T-helper 1 cell treated with Interleukin-12 subunit alpha and Interleukin-12 subunit beta and Interleukin-4 antibody, amounts not matched to agents 30 ng/mL and 1 ng/mL, for 36 hours (primary cell): ENCODE measurements at regions not wholly inside any gene's neighbourhood (a gene's known extent, or its start where the extent isn't known, plus 50 kb on each side); places are given as distances from the start of the nearest gene placed in this dataset.

Experiments
- intact Hi-C: fragments of 100-400 bp; cut with micrococcal nuclease; formaldehyde crosslinking; loops from one replicate; pipeline ENCODE4 v1.15.1; 2024

GRCh38 chr10:44809647-44810046, 101.5 kb upstream of the TMEM72 start:
- intact Hi-C loops: no loop called here

DNA sequence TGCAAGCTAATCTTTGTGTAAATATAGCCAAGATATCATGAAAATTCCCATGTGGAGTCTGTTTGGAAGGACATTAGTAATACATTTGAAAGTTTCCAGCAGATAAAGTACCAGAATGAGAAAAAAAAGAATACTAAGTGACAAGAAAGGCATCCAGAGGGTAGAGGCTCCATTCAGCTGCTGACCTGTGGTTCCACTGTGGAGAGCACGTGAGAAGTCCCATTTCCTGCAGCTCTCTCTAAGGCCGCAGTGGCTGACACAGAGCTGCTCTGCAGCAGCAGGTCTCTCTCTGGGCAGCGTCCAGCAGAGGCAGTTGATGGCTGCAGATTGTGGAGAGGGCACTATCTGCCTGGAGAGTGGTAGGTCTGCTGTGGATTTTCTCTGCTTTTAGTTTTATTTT, 100.1 kb upstream of the TMEM72 start:
- intact Hi-C loops: no loop called here

DNA sequence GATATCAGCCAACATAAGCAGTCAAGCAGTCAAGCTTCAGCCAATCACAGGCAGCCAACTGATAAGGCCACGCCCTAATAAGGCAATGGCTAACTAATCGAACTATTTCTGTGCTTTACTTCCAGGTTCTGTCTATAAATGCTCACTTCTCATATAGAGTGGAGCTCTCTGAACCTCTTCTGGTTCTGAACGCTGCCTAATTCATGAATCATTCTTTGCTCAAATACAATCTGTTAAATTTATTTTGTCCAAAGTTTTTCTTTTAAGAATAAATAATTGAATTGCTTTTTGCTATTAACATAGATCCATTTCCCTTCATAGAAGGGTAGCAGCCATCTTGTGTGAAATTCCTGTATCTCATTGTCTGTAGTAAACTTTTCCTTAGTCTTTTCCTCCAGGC, 97.9 kb upstream of the TMEM72 start:
- intact Hi-C loops: no loop called here

- intact Hi-C loops: no loop called here
Measured at GRCh38 chr10:44814929-44815328, 96.2 kb upstream of the TMEM72 start.

- intact Hi-C loops: no loop called here
Measured at GRCh38 chr10:44818041-44818649, 93.0 kb upstream of the TMEM72 start.

DNA sequence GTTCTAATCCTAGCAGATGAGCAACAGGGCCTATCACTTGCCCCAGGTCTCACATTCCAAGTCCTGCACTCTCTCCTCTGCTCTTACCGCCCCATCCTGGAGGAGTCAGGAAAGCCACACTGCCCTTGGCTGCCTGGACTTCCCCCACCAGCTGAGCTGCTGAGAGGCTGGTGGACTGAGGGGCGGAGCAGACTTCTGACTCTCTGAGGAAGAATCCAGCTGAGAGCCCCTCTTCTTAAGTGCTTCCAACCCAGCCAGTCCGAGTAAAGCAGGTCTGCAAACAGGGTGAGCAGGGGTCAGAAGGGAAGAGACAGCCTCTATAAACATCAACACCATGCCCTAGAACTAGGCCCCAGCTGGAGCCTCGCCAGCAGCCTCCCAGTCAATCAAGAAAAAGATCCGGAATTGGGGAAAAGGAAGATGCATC, 92.4 kb upstream of the TMEM72 start:
- intact Hi-C loops: no loop called here

DNA sequence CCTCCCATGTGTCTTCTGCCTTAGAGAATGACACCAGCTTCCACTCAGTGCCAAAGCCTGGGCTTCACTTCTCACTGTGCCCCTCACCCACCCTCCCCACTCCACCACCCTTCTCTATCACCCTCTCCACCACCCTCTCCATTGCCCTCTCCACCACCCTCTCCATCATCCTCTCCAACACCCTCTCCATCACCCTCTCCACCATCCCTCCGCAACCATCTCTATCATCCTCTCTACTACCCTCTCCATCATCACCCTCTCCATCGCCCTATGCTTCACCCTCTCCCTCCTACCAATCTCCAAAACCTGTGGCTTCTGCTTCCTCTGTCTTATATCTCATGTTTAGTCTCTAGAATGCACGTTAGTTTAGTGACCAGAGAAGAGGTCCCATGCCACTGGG, 91.0 kb upstream of the TMEM72 start:
- intact Hi-C loops: no loop called here

DNA sequence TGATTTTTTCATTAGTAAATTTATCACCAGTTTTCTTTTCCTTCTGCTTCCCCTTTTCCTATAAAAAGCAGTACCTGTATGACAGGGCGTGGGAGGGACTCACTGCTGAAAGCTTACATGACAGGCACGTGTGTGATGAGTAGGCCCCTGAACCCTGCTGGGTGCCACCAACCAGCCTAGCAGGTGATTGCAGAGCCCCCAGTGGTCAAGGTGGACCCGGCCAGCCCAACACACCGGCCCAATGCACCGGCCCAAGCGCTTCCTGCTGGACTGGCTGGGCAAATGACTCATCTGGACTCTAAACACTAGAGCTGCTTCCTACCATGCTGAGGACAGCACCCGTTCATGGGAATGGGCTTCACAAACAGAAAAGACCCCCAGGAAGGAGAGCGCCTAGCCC, 89.8 kb upstream of the TMEM72 start:
- intact Hi-C loops: no loop called here

DNA sequence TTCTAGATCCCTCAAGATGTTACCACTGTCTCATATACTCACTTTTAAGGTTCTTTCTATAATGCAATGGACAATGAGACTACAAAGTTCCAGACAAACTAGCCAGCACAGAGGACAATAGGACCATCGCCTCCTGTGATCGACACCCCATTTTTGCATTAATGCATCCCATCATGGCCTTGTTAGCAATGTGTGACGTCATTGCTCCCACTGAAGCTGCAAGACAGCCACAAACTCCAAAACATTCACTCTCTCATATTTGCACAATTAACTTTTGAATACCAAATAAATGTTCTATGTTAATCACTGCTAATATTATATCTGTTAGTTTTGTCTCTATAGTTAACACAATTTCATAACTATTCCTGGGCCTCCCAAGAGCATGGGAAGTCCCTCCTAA, 88.8 kb upstream of the TMEM72 start:
- intact Hi-C loops: no loop called here

GRCh38 chr10:44822966-44823365, 88.2 kb upstream of the TMEM72 start:
- intact Hi-C loops: no loop called here

DNA sequence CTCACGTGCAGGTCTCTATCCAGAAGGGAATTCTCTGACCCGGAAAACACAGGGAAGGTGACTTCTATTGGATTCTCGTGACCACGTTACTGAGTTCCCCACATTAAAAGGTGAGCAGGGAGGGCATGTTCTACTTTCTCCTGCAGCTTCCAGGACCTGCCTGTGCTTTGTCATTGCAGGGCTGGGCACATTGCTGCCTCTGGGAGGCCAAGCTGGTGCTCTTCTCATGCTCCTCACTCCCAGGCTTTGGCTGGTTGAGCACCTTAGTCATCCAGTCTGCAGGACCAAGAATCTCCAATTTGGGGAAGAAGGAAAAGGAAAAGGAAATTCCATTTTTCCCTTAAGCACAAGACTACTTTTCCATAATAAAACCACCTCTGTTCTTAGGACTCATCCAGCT, 86.5 kb upstream of the TMEM72 start:
- intact Hi-C loops: no loop called here

DNA sequence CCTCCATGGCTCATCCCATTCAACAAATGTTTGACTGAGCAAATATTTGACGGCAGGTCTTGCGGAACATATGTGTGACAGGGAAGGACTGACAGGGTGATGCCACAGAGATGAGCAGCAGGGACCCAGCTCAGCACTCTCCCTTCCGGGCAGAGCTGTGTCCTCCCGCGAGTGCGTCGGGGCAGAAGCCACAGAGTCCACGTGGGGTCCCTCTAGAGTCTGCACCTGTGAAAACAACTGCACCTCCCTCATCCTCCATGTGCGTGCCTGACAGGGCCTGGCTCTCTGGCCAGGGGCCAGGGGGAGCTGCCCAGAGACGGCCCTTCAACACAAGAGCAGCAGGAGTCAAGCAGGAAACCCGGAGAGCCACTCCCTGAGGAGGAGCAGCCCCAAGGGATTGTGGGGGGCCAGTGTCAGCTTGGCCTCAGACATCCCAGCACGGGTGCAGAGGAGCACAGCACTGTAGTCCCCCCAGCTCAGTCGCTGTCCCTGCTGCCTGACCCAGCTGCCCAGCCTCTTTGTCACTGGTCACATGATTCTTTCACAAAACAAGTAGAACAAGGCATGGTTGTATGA, 83.6 kb upstream of the TMEM72 start:
- intact Hi-C loops: no loop called here

GRCh38 chr10:44828508-44829142, 82.5 kb upstream of the TMEM72 start:
- intact Hi-C loops: no loop called here

GRCh38 chr10:44829426-44829825, 81.7 kb upstream of the TMEM72 start:
- intact Hi-C loops: no loop called here

- intact Hi-C loops: no loop called here
Measured at GRCh38 chr10:44830022-44830421, 81.1 kb upstream of the TMEM72 start.

DNA sequence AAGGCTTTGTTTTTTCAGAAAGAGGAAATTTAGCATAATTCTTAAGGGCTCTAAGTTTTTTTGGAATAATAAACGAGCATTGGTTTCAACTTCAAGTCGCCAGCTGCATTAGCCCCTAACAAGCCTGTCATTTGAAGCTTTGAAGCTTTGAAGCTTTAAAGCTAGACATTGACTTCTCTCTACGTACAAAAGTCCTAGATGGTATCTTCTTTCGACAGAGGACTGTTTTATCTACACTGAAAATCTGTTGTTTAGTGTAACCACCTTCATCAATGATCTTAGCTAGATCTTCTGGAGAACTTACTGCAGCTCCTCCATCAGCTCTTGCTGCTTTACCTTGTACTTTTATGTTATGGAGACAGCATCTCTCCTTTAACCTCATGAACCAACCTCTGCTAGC, 79.6 kb upstream of the TMEM72 start:
- intact Hi-C loops: no loop called here

- intact Hi-C loops: no loop called here
Measured at GRCh38 chr10:44832595-44833390, 78.3 kb upstream of the TMEM72 start.

- intact Hi-C loops: no loop called here
Measured at GRCh38 chr10:44834131-44834530, 77.0 kb upstream of the TMEM72 start.

DNA sequence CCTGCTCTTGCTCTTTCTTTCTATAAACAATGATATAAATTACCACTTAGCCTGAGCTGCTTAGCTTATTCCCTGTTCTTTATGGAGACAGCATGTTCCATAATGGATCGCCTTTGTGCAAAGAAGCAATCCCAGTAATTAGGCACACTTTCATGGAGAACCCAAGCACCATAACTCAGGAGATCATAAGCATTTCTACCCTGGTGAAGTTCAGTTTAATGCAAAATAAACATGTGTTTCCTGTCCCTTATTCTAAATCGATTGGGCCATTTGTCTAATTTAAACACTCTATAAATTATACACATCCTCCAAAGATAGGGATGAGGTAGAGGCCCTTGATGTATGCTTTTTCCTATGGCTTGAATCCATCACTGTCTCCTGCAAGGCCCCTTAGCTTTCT, 75.8 kb upstream of the TMEM72 start:
- intact Hi-C loops: no loop called here

GRCh38 chr10:44843484-44843883, 67.7 kb upstream of the TMEM72 start:
- intact Hi-C loops: no loop called here

- intact Hi-C loops: no loop called here
Measured at GRCh38 chr10:44845361-44846175, 65.6 kb upstream of the TMEM72 start.

GRCh38 chr10:44847110-44847509, 64.0 kb upstream of the TMEM72 start:
- intact Hi-C loops: no loop called here
